ENCODE measurements at regions not wholly inside any gene's neighbourhood (a gene's known extent, or its start where the extent isn't known, plus 50 kb on each side); places are given as distances from the start of the nearest gene placed in this dataset.

DNA sequence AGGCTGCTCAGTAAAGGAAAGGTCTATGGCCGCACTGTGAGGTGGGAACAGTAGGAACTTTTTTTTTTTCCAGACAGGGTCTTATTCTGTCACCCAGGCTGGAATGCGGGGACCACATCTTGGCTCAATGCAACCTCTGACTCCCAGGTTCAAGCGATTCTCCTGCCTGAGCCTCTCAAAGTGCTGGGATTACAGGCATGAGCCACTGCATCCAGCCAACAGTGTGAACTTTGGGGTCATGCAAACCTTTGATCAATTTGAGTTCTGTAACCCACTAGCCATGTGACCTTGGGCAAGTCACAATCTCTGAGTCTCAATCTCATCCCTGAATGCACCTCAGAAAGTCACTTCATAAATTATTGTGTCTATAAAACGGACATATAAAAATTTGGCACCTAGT, 286.8 kb upstream of the CTNNB1 start:
- TF ChIP-seq, protein P1, sequence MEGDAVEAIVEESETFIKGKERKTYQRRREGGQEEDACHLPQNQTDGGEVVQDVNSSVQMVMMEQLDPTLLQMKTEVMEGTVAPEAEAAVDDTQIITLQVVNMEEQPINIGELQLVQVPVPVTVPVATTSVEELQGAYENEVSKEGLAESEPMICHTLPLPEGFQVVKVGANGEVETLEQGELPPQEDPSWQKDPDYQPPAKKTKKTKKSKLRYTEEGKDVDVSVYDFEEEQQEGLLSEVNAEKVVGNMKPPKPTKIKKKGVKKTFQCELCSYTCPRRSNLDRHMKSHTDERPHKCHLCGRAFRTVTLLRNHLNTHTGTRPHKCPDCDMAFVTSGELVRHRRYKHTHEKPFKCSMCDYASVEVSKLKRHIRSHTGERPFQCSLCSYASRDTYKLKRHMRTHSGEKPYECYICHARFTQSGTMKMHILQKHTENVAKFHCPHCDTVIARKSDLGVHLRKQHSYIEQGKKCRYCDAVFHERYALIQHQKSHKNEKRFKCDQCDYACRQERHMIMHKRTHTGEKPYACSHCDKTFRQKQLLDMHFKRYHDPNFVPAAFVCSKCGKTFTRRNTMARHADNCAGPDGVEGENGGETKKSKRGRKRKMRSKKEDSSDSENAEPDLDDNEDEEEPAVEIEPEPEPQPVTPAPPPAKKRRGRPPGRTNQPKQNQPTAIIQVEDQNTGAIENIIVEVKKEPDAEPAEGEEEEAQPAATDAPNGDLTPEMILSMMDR (IDR thresholded peaks at IDR 0.05; ENCODE audit: unreplicated experiment): no peak
- no peaks in the 10 kb centered on the region for H3K27me3 Mint-ChIP-seq
- no peak for DNase-seq (ENCODE audit: low spot score, unreplicated experiment)
- no peaks in the 10 kb centered on the region for H3K36me3 Mint-ChIP-seq (ENCODE audit: insufficient read depth)
- no peak overlapping the region for H3K4me3 Mint-ChIP-seq (ENCODE audit: low read depth)
- peaks cover 17% of the 10 kb centered on the region for H3K4me1 Mint-ChIP-seq (ENCODE audit: low read depth)
- H3K9me3 Mint-ChIP-seq (ENCODE audit: low read depth): no peaks in the 10 kb centered on the region
- no peak overlapping the region for H3K27ac Mint-ChIP-seq

DNA sequence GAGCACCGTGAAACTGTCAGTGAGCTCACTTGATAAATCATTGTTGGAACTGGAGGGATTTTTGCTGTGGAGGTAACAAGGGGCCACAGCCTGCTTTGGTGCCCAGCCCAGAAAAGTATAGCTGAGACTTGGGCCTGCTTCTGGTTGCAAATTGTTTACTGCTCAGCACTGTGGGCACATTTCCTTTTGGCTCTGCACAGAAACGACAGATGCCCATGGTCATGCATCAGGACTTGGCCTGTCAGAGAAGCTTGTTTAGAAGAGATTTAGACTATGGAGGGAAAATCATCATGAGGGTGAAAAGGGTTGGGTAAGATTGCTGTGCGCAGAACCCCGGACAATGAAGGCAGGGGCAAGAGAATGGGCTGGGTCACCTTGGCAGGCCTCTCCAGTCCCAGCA, 286.1 kb upstream of the CTNNB1 start:
- DNase-seq (ENCODE audit: low spot score, unreplicated experiment): no peak
- peak overlapping the region; percentile 16 for H3K27ac Mint-ChIP-seq
- H3K27me3 Mint-ChIP-seq: no peaks in the 10 kb centered on the region
- H3K36me3 Mint-ChIP-seq (ENCODE audit: insufficient read depth): no peaks in the 10 kb centered on the region
- peaks cover 17% of the 10 kb centered on the region for H3K4me1 Mint-ChIP-seq (ENCODE audit: low read depth)
- H3K9me3 Mint-ChIP-seq (ENCODE audit: low read depth): no peaks in the 10 kb centered on the region
- TF ChIP-seq, protein P1 (IDR thresholded peaks at IDR 0.05; ENCODE audit: unreplicated experiment): no peak
- no peak overlapping the region for H3K4me3 Mint-ChIP-seq (ENCODE audit: low read depth)

DNA sequence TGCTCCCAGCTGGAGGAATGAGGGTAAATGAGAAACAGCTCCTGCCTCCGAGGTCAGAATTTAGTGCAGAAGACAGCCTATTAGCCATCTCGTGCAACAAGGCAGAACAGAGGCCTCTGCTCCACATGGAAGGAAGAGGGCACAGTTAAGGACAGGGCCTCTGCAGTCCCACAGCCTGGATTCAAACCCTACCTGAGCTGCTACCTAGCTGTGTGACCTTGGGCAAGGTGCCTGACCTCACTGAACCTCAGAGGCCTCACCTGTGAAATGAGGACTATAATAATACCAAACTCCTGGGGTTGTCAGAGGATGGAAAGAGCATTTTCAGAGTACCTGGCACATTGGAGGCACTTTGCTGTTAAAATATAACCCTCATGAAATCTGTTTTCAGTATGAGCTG, 285.7 kb upstream of the CTNNB1 start:
- no peaks in the 10 kb centered on the region for H3K36me3 Mint-ChIP-seq (ENCODE audit: insufficient read depth)
- H3K27me3 Mint-ChIP-seq: no peaks in the 10 kb centered on the region
- no peak for DNase-seq (ENCODE audit: low spot score, unreplicated experiment)
- peak overlapping the region; percentile 16 for H3K27ac Mint-ChIP-seq
- TF ChIP-seq, protein P1 (IDR thresholded peaks at IDR 0.05; ENCODE audit: unreplicated experiment): no peak
- peaks cover 17% of the 10 kb centered on the region for H3K4me1 Mint-ChIP-seq (ENCODE audit: low read depth)
- no peak overlapping the region for H3K4me3 Mint-ChIP-seq (ENCODE audit: low read depth)
- H3K9me3 Mint-ChIP-seq (ENCODE audit: low read depth): no peaks in the 10 kb centered on the region

DNA sequence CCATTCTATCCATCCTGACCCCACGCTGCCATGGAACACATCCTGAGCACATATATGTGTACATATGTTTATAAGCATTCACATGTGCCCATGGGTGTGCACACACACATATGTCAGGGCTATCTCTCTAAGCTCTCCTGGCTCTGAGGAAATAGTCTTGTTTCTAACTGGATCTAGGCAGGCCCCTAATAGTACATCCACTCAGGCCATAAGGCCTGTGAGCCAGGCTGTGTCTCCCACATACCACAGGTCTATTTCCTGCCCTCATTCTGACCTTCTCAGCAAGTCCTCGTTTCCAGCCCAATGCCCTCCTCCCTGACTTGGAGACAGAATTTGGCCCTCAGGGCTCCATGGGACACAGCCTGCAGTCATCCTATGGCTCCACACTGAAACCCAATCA, 284.8 kb upstream of the CTNNB1 start:
- Mint-ChIP-seq H3K36me3 (ENCODE audit: insufficient read depth) (no peaks in the 10 kb centered on the region), H3K4me1 (ENCODE audit: low read depth) (peaks cover 17% of the 10 kb centered on the region), H3K27ac (no peak overlapping the region), H3K9me3 (ENCODE audit: low read depth) (no peaks in the 10 kb centered on the region), H3K4me3 (ENCODE audit: low read depth) (no peak overlapping the region), H3K27me3 (no peaks in the 10 kb centered on the region)
- no peak for DNase-seq (ENCODE audit: low spot score, unreplicated experiment)
- TF ChIP-seq, protein P1 (IDR thresholded peaks at IDR 0.05; ENCODE audit: unreplicated experiment): no peak

DNA sequence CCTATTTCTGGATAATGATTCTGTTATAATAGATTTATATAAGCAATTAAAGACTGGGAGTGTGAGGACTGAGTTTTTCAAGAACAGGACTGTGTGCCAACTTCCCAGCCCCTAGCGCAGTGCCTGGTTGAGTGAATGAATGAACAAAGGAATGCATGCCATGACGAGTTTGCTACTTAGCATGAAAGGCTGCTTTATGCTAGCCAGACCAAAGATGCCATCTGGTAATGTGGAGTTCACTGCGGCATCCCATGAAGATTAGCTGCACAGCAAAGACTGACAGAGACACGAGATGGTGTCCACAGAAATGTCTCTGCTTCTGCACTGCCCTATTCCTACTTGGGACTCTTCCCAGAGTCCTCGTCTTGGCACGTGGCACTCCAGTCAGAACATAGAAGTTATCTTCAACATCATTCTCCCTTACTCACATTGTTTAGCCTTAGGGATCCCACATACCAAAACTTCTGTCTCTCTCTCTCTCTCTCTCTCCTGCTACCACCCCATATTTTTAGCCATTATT, 283.9 kb upstream of the CTNNB1 start:
- Mint-ChIP-seq H3K4me1 (ENCODE audit: low read depth) (peaks cover 17% of the 10 kb centered on the region), H3K27ac (no peak overlapping the region), H3K27me3 (no peaks in the 10 kb centered on the region), H3K36me3 (ENCODE audit: insufficient read depth) (no peaks in the 10 kb centered on the region), H3K4me3 (ENCODE audit: low read depth) (no peak overlapping the region), H3K9me3 (ENCODE audit: low read depth) (no peaks in the 10 kb centered on the region)
- TF ChIP-seq, protein P1 (IDR thresholded peaks at IDR 0.05; ENCODE audit: unreplicated experiment): no peak
- DNase-seq (ENCODE audit: low spot score, unreplicated experiment): no peak

Measured in progenitor cell of endocrine pancreas (in vitro differentiated cells).